NOMO-1 treated with DMSO at 0.1 percent for 48 hours (cell line): ENCODE measurements at regions not wholly inside any gene's neighbourhood (a gene's known extent, or its start where the extent isn't known, plus 50 kb on each side); places are given as distances from the start of the nearest gene placed in this dataset.
"Not testable (repeated sequence)": the region's sequence is repeated elsewhere in the genome, so short reads cannot be mapped to it uniquely, and the experiment has no call there.

Experiments used
- DNase-seq: peaks from one replicate; lab custom pipeline; 2025; ENCODE audit not compliant: unreplicated experiment; lab: John Stamatoyannopoulos, UW

GRCh38 chr7:69373171-69374043, 224.9 kb upstream of the AUTS2 start:
- DNase-seq, result peak; percentile 18

GRCh38 chr7:69374044-69374425, 224.2 kb upstream of the AUTS2 start:
- no peak for DNase-seq

DNA sequence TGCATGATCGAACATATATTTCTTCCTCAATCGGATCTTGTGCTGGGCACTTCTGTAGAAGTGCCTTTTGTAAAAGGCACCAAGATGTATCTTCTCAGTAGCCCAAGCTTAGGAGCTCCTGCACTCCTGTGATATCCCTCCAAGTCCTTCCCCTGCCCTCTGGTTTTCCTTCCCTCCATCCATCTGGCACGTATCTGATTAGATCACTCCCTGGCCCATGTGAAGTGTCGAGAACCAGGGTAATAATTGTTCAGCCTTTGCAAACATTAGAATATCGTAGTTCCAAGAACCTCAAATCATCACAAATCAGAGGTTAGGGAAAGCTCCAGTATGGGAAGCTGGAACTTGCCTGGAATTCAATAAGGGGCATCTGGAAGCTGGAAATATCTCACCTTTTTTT, 221.1 kb upstream of the AUTS2 start:
- DNase-seq, result no peak

DNA sequence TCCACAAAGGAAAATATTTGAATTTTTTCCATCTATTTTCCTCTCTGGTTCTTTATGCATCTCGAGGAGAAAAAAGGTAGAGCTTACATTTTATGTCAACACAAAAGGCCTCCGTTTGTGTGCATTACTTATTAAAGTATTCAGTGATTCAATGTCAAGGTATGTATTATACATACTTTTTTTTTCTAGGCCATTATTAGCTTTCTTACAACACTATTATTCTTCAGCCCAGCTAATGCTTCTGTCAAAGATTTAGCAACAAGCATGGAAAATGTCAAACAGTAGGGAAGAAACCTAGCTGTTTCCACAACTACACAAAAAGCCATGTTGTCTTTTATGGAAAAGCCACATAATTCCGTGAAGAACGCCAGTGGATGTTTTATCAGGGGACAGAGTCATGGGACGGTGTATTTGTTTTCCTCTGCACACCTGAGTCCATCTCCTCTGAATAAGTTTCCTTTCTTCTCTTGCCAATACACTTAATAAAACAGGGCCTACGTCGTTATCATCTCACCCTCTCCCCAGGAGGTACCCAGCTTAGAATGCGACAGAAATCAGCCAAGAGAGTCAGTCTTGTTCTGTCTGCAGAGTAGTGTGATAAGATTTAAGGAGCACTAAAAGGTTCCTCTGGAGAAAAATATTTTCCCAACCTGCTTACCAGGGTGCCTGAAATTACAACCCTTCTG, 209.7 kb upstream of the AUTS2 start:
- DNase-seq, result no peak

- no peak for DNase-seq
Observed at GRCh38 chr7:69389216-69389615, 209.1 kb upstream of the AUTS2 start.

DNA sequence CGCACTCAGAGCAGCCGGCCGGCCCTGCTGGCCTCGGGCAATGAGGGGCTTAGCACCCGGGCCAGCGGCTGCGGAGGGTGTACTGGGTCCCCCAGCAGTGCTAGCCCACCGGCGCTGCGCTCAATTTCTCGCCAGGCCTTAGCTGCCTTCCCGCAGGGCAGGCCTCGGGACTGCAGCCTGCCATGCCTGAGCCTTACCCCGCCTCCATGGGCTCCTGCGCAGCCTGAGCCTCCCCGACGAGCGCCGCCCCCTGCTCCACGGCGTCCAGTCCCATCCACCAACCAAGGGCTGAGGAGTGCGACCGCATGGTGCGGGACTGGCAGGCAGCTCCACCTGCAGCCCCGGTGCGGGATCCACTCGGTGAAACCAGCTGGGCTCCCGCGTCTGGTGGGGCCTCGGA, 204.4 kb upstream of the AUTS2 start:
- not testable (repeated sequence) for DNase-seq

GRCh38 chr7:69395061-69395714, 203.1 kb upstream of the AUTS2 start:
- DNase-seq, result no peak

DNA sequence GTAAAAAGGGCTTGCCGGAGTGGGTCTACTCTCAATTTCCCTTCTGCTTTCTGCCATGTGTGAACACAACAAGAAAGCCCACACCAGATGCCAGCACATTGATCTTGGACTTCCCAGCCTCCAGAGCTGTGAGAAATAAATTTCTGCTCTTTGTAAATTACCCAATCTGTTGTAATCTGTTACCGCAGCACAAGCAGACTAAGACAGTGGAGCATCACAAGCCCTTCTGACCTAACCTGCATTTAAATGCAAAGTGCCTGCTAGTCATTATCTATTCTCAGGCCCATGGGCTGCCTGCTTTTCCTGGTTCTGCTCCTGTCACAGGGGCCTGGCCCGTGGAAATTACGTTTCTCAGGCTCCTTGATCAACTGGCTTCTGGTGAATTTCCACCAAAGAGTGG, 199.3 kb upstream of the AUTS2 start:
- no peak for DNase-seq

- no peak for DNase-seq
Observed at GRCh38 chr7:69399401-69399800, 198.9 kb upstream of the AUTS2 start.

- DNase-seq, result no peak
Observed at GRCh38 chr7:69402696-69403095, 195.6 kb upstream of the AUTS2 start.

GRCh38 chr7:69403169-69403568, 195.1 kb upstream of the AUTS2 start:
- DNase-seq, result no peak

DNA sequence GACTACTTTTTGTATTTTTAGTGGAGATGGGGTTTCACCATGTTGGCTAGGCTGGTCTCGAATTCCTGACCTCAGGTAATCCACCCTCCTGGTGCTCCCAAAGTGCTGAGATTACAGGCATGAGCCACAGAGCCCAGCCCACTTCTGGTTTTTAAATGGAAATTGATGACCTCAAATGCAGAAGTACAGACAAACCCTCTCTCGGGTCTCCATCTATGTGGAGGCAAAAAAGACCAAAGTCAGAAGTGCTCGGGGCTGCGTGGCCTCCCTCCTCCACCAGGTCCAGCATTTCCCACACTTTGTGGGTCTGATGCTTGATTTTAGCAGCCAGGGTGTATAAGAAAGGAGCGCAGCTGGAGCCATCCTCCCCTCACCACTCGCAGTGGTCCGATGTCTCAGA, 187.3 kb upstream of the AUTS2 start:
- no peak for DNase-seq

GRCh38 chr7:69411466-69411865, 186.8 kb upstream of the AUTS2 start:
- DNase-seq, result no peak

DNA sequence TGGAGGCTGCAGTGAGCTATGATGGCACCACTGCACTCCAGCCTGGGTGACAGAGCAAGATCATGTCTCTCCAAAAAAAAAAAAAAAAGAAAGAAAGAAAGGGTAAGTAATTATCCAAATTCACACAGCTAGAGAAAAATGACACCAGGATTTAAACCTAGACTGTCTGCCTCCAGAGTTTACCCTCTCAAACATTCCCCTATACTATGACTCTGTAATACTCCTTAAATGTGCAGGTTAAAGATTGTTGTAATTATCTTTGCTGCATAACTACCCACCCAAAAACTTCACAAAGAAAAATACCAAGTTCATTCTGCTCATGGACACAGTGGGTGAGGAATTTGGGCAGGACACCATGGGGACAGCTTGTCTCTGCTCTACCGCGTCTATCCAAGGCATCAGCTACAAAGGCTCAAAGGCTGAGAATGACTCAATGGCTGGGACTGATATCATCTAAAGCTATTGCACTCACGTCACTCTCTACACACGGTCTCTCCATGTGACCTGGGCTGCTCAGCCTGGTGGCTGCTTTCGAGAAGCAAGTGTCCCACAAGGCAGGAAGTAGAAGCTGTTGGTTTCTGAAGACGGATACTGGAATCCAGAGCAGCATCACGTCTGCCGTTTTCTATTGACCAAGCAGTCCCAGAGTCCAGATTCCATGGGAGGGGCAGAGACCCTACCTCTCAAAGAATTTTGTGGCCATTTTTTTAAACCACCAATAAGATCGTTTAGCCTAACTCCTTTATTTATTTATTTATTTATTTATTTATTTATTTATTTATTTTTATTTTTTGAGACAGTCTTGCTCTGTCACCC, 185.7 kb upstream of the AUTS2 start:
- peak; percentile 50 for DNase-seq

DNA sequence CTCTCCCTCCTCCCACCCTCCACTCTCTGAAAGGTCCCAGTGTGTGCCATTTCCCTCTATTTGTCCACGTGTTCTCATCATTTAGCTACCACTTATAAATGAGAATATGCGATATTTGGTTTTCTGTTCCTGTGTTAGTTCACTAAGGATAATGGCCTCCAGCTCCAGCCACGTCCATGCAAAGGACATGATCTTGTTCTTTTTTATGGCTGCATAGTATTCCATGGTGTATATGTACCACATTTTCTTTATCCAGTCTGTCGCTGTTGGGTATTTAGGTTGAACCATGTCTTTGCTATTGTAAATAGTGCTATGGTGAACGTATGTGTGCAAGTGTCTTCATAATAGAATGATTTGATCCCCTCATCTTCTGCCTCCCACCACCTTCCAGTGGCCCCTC, 183.7 kb upstream of the AUTS2 start:
- no peak for DNase-seq

DNA sequence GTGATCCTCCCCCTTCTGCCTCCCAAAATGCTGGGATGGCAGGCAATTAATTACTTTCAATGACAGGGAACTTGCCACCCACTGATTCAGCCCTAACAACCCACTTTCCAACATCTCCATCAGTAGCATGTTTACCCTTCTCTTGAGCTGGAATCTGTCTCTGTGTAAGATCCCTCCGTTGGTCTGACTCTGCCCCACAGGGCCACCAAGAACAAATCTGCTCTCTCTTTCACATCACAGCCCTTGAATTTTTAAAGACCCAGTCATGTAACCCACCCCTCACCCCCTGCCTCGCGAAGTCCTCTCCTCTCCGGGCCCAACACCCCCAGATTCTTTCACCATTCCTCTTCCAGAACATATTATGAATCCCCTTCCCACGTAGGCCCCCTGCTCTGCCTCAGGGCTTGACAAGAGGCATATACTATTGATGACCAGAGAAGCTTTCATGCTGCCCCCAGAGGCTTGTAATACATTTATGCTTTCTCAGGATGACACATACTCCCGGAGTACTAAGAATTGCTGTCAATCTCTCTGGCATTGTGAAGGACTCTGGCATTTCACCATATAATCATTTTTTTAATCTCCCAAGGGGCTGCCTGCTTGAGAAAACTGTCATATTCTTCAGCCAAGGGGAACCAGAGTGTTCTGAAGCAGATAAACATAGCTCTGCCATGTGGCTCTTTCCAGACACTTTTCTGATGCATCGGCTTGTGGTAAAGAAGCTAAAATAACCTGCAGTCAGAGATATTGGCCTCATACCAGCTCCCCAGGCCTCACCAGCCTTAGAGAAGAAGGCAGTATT, 179.2 kb upstream of the AUTS2 start:
- no peak for DNase-seq

GRCh38 chr7:69419934-69420333, 178.3 kb upstream of the AUTS2 start:
- no peak for DNase-seq

DNA sequence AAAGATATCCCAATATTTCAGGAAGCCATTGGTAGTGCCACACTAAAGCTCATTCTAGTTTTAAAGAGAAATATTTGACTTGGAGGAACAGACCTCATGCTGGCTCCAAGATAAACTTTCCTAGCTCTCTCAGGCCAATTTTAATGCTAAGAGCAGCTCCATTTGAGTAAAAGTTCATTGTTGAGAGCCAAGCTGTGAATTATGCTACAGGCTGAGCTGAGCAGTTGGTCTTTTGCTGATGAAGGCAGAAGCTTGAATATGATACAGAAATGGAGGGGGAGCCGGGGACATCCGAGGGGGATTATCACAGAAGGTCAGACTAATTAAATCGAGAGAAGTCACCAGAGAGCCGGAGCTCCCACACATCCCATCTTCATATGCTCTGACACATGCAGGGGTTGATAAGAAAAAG, 175.7 kb upstream of the AUTS2 start:
- DNase-seq, result no peak

DNA sequence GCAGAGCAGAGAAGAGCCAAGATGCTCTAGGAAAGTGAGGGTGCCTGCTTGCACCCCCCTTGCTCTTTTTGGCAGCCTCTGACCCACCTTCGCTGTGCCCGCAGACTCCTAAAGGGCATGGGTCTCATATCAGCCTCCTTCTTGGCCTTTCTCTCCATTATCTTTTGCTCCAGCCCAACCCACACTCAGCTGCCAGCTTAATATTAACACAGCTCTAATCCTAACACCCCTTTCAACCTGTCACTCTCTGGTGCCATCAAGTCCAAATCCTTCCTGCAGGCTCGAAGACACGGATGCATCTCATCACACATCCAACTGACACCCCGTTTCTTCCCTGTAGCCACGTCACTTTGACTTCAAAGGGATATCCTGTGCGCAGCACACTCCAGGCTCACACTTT, 171.6 kb upstream of the AUTS2 start:
- no peak for DNase-seq

- no peak for DNase-seq
Observed at GRCh38 chr7:69428089-69428488, 170.2 kb upstream of the AUTS2 start.
